Activated T-helper 1 cell treated with anti-CD3 and anti-CD28 coated beads, Interleukin-2, amount 50 U/mL, for 16 hours (primary cell): ENCODE measurements at regions not wholly inside any gene's neighbourhood (a gene's known extent, or its start where the extent isn't known, plus 50 kb on each side); places are given as distances from the start of the nearest gene placed in this dataset.

ENCODE experiments used
- DNase-seq, 2 donors: peaks; one replicate each; pipeline ENCODE4 v3.0.0-alpha.2; 2020; ENCODE audit warnings: low read depth in 1 of 2, low spot score in 1 of 2

DNA sequence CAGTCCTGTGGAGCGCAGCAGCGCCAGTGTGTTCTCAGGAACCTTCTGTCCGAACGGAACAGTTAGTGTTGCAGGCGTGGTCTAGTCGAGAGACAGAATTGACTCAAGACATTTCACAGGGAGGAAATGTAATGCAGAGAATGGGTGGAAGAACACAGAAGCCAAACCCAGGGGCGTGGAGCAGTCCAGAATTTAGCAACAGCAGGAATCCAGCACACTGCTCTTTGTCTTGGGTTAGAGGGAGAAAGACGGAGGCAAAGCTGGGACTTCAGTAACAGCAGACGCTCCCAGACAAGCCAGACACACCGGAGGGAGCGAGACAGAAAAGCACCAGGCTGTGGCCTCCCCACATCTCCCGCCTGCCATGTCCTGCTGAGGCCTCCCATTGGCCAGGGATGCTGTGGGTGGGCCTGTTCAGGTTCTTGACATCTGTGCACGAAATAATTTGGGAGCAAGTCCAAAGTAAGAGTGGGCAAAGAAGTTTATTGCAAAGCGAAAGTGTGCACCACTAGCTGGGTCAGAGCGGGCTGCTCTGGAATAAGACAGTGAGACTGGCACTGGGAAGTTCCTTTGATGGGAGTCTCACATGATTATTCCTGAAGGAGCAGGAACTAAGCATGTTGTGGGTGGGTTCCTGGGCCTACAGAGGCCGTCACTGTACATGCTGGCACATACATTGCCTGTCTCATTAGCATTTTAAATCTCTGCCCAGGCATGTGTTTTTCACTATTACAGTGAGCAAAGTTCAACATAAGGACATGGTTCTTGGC lies 339.3 kb upstream of the SFSWAP start:
- no peak for DNase-seq

DNA sequence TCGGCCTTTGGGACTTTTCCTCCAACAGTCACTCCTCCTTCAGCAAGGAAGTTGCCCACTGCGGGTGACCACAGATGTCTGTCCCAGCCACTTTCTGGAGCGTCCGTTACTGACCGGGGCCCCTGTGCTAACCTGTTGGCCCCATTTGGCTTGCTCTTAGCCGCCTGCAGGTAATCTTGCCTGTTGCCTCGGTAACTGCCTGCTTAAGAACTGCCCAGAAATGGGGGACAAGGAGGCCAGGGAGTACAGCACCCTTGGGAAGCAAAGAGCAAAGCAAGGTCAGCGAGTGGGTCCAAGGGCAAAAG lies 338.8 kb upstream of the SFSWAP start:
- no peak for DNase-seq

DNA sequence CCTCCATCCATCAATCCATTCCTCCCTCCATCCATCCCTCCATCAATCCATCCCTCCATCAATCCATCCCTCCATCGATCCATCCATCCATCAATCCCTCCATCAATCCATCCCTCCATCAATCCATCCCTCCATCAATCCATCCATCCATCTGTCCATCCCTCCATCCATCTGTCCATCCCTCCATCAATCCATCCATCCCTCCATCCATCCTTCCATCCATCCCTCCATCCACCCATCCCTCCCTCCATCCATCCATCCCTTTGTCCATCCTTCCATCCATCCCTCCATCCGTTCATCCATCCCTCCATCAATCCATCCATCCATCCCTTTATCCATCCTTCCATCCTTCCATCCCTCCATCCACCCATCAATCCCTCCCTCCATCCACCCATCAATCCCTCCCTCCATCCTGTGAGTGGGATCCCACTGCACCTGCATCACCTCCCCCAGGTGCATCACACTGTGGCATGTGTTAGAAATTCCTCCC lies 338.1 kb upstream of the SFSWAP start:
- no peak for DNase-seq

DNA sequence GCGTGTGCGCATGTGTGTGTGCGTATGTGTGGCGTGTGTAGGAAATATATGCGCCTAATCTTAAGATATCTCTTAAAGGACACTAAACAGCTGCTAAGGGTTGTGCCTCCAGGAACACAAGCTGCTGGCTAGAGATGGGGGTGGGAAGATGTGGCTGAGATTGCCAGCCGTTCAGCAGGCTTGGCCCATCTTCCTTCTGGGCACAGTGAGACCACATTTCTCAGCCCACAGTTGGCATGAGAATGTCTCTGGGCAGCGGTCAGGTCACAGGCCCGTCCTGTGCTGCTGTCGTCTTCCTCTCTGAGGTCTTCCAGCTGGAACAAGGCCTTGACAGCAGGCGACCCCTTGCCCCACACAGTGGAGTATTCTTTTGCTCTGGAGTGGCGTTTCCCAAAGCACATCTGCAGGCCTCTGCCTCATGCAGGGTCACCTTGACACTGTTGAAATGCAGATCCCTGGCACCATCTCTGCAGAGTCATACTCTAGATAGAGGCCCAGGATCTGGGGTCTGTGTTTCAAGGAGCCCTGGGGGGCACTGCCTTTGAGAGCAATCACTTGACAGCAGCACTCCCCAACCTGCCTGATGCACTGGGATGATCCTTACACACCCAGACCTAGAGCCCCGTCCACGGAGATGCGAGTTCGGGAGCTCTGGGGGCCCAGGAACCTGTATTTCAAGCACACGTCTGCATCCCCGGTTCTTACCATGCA lies 335.5 kb upstream of the SFSWAP start:
- DNase-seq: no peak

DNA sequence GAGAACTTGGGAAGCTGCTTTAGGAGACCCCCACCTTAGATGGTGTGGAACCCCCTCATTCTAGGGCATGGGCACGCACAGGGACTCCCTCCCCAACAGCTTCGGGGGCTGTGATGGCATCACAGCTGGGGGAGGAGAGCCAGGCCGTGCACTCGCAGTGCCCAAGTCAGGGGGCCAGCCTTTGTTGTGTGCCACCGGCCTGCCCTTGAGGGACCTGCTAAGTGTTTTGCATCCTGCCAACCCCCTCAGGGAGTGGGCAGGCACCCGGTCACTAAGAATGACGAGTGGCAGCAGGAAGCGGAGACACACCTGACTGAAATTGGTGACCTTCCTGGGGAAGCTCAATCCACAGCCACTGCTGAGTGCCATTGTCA lies 334.9 kb upstream of the SFSWAP start:
- no peak for DNase-seq

DNA sequence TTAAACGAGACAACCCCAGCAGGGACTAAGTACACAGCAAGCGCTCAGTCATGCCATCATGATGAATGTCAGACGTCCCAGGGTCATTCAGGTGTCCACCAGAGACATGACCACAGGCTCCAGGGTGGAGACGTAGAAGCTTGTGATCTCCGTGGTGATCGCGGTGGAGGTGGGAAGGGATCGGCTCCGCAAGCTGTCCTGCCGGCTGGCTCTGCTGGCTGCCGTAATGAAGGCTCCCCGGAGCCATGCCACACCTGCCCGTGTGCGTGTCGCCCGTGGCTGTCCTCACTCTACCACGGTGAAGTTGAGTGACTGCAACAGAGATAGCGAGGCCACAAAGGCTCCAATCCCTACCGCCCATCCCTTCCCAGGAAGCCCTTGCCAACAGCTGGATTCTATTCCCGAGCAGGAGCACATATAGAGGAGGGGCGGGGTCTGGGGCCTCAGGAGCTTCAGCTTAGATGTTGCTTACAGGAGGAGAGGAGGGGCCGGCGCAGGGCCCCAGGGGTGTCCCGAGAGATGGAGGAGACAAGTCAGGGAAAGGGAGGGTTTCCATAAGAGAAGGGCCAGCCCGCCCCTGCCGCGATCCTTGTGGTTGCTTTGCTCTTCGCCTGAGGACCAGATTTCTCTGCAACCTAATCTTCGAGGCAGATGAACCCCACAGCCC lies 332.6 kb upstream of the SFSWAP start:
- no peak for DNase-seq

DNA sequence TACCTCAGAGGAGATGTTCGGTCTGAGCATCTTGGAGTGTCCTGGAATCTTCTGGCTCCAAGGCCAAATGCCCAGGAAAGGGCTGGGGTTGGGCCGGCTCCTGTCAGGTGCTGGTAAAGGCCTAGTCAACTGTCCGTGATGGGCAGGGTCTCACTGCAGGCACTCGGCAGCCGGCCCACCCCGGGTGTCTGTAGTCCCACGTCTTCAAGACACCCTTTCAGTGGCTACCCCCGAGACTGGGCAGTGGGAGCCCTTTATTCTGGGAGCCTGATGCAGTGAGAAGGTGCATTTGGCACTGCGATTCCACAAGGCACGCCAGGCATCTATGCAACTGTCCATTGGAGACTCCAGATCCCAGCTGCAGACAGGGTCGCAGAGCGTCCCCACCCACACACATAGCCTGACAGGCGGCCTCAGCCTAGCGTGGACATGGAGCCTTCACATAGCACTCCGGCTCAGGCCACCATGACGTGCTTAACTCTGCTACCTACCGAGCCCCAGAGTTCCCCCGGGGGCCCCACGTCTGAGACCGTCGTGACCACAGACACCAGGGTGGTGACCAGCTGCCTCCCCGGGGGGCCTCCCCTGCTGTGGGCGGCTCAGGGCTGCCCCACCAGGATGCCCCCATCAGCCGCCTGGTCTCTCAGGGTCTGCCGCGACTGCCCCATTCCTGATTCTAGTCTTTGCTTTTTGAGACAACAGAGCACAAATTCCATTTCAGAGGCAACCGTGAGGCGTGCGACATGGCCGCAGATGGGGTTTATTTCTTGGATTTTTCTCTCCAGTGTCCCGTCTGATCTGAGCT lies 331.8 kb upstream of the SFSWAP start:
- no peak for DNase-seq

DNA sequence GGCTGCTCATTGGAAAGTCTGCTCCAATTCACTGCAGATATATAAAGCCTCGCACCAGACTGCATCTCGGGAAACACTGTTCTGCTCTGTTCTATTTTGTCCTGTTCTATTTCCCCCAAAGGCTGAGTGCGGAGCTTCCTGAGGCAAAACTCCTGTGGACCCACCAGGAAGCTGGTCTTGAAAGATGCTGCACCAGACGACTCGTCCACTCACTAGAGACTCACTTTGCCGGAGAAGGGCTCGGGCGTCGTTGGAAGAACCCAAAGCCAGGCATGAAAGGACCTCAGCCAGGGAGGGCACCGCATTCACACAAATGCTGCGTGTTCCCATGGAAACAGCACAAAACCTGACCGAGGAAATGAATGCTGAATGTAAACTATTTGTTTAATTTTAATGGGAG lies 331.2 kb upstream of the SFSWAP start:
- no peak for DNase-seq

DNA sequence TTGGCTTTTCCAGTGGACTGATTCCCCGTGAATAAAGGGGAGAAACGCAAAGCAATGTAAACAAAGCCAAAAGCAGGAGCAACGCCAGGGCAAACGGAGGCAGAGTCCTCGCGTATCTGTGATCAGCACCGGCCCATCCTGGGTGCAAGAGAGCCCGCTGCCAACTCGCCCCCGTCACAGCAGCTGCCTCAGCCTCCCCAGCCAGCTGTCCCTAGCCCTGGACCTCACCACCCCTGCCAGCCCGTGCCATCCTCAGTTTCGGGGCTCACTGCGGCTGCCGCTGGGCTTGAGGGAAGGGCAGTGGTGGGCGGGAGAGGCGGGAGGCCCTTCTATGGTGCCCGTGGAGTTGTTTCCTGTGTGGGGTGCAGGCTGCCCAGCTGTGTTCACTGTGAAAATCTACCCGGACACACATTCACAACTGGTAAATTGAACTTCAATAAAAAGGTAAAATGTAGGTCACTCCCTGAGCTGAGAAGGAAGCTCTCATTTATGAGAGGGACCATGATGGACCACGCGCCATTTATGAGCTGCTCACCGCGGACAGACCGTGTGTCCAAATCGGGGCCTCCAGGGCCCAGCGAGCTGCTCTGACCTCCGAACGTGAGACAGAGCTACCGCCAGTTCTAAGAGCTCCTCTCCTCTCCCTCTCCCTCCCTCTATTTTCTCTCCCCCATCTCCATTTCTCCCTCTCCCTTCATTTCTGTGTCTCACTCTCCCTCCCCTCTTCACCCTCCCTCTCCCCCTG lies 330.5 kb upstream of the SFSWAP start:
- DNase-seq: no peak

DNA sequence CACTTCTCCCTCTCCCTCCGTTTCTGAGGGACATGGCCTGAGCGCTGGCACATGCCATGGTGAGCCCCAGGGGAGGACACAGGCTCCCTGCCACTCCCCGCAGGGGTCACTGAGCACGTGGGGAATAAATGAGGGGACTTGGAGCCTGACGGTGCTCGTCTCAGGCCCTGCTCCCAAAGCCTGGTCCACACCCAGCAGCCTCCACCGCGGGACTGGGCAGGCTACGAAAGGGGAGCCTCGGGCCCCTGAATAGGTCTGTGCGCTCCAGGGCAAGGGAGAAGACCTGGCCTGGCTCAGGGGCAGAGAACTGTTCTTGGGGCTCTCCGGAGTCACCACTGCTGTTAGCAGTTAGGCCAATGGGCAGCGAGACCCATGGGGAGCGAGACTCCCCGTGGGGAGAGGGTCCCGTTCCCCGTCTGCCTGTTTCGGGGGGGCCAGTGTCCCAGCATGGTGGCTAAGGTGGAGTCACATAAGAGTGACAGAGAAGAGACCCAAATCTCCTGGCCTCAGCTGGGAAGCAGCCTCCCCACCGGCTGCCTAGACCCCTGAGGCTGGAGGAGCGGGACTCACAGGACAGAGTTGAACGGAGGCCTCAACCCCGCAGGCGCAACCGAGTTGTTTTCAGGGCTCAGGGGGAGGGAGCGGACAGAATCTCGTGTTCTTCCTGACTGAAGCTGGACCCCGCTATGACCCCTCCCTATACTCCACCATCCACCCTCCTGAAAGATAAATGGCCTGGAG lies 329.8 kb upstream of the SFSWAP start:
- DNase-seq: no peak

DNA sequence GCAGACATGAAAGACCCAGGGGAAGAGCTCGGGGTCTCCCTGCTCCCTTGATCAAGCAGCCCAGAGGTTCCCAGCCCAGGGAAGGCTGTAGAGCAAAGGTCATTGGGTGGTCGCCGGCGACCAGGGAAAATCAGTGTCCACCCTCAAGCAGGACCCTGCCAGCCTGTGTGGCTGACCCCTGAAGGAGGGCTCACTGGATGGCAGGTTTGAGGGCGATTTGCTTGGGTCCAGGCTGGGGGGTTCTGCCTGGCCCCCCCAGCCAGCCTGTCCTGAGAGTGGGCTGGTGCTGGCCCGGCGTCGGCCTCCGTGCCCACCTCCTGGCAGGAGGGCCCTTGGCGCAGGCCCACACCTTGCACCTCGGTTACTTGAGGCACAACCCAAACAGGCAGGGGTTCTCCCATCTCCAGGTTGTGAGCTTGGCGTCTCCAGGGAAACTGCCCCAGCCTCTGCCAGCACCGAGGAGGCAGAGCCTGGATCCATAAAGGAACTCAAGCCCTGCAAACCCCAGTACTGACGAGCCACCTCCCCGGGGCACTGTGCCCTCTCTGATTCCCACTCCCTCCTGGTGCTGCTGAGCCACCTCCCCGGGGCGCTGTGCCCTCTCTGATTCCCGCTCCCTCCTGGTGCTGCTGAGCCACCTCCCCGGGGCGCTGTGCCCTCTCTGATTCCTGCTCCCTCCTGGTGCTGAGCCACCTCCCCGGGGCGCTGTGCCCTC lies 329.0 kb upstream of the SFSWAP start:
- DNase-seq: no peak

DNA sequence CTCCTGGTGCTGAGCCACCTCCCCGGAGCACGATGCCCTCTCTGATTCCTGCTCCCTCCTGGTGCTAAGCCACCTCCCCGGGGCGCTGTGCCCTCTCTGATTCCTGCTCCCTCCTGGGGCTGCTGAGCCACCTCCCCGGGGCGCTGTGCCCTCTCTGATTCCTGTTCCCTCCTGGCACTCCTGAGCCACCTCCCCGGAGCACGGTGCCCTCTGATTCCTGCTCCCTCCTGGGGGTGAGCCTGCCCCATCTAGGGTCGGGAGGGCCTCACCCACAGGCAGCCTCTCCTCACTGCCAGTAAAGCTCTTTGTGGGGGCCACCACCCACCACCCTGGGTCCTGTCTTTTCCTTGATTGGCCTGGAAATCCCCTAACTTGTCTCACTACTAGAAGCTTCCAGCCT lies 327.6 kb upstream of the SFSWAP start:
- no peak for DNase-seq

DNA sequence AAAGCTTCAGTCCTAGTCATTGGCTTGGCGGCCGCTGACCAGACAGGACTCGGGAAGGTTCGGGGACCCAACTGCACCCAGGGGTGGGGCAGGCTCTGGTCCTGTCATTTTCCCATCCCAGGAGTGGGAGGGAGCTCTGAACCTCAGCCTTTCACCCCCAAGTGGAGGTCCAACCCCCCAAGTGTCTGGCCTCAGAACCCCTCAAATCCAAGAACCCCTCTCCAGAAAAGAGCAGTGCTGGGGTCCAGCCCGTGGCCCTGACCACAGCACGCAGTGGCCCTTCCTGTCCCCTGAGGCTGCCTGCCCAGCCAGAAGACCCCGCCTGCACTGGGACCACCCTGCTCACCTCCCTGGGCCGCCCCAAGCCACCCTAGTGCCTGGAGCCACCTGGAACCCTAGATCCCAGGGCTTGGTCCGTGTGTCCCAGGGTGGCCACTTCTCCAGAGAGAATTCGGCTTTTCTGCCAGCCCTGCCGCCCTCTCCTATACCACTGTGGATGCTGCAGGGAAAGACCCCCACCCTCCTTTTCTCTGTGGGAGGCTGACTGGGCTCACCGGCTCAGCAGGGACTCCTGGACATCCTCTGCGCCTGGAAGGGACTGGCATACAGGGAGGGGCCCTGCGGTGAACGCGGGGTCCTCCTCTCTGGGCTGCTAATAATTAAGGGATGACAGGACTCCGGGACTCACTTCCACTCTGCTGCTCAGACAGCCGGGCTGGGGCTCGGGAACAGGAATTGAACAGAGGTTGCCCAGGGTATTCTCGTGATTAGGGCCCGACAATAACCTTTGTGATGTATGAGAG lies 326.9 kb upstream of the SFSWAP start:
- DNase-seq: no peak

DNA sequence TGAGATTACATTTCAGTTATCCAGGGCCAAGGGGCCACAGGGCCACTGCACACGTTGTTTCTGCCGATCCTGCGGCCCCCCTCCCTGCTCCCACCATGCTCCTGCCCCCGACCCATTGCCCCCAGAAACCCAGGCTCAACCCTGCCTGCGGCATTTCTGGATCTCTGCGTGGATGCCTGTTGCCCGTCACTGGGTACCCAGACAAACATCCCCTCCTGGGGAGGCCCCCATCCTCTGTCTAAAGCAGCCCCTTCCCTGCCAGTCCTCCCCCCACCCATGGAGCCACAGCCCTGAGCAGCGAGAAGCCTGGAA lies 326.4 kb upstream of the SFSWAP start:
- no peak for DNase-seq

DNA sequence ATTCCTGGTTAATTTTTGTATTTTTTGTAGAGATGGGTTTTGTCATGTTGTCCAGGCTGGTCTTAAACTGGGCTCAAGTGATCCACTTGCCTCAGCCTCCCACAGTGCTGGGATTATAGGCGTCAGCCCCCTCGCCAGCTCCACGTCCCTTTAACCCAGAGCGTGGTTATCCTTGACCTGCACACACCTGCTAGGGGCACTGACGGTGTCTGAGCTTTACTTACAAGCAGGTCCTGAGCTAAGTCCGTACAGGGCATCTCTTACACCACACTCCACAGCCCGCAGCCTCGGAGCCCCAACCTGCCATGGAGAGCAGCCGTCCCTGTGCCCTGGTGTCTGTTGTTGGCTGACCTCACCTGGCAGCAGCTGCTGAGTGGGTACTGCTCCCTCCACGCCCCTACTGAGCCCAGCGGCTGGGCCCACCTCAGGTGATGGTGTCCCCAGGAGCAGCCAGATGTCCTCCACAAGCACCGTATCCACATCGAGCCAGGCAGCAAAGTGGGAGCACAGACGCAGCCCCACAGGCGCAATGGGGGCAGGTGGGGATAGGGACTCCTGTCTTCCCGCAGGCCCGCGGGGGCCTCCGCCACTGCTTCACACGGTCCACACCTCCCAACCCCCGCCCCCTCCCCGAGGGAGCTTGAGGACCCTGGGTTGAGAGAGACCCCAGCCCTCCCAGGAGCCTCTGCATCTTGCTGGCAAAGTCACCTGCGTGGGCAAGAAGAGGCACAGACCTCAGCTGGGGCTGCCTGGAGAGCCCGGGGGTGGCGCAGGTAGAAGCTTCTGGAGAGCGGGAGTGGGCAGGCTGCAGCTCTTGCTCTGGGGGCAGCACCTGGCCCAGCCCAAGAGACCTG lies 325.4 kb upstream of the SFSWAP start:
- no peak for DNase-seq

DNA sequence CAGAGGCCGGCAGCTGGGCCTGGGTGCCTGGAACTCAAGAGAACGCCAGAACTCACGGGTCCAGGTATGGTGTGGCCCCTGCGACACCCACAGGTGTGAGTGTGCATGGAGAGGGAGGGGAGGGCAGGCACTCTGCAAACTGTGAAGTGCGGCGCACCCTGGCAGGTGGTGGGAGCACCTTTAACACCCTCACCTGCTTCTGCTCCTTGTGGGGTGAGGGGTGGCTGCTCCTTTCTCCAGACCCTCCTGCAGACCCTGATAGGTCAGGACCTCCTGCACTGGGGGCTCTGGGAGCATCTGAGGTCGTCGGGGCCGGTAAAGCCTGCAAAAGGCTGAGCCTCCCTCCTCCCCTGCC lies 324.7 kb upstream of the SFSWAP start:
- no peak for DNase-seq

DNA sequence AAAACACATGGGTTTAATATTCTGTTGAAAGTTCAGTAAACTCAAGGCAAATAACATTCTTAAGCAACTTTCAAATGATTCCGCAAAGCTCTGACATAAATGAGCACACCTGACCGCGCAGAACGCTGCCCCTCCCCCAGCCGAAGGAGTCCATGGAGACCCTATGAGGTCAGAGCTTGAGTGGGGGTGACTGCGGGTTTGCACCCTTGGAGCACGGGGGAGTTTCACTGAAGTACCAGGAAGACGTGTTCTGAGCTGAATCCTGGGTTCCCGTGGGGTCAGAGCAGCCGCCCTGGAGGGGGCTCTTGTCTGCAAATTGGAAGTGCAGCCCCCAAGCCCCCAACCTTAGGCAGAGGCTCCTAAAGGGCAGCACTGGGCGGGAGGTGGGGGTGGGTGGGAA lies 324.1 kb upstream of the SFSWAP start:
- DNase-seq: no peak
